Gastrocnemius medialis (tissue), 4 donors: ENCODE measurements at regions not wholly inside any gene's neighbourhood (a gene's known extent, or its start where the extent isn't known, plus 50 kb on each side); places are given as distances from the start of the nearest gene placed in this dataset.
"Not testable (repeated sequence)": the region's sequence is repeated elsewhere in the genome, so short reads cannot be mapped to it uniquely, and the experiment has no call there.

Source experiments
- CTCF ChIP-seq, 5 experiments: fragments of 450-650 bp in 3 of 5; fragments of 200-600 bp in 2 of 5; sonication (generic) in 2 of 5; IDR thresholded peaks in 4 of 5; conservative IDR thresholded peaks in 1 of 5; 1 replicate in 4 of 5; 2 replicates in 1 of 5; pipeline ENCODE4 v1.5.1; 2016 to 2019; ENCODE audit warnings: antibody characterized with exemption in 5 of 5, mild to moderate bottlenecking in 3 of 5, moderate library complexity in 3 of 5
- POLR2A ChIP-seq, 2 donors: fragments of 450-650 bp; IDR thresholded peaks; one replicate each; pipeline ENCODE4 v1.6.1; 2017; ENCODE audit warnings: antibody characterized with exemption in 2 of 2, mild to moderate bottlenecking in 2 of 2, moderate library complexity in 2 of 2

DNA sequence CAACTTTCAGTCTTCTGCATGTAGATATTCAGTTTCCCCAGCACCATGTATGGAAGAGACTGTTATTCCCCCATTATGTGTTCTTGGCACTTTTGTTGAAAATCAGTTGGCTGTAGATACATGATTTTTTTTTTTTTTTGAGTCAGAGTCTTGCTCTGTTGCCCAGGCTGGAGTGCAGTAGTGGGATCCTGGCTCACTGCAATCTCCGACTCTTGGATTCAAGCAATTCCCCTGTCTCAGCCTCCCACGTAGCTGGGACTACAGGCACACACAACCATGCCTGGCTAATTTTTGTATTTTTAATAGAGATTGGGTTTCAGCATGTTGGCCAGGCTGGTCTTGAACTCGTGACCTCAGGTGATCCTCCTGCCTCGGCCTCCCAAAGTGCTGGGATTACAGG is 201.0 kb upstream of the NMUR2 start:
- TF ChIP-seq CTCF (IDR thresholded peaks at IDR 0.05 in 4 of 5, conservative IDR thresholded peaks at IDR 0.05 in 1 of 5); POLR2A (IDR thresholded peaks at IDR 0.05): not testable (repeated sequence)
